Stomach (tissue), 8 donors: ENCODE measurements at regions not wholly inside any gene's neighbourhood (a gene's known extent, or its start where the extent isn't known, plus 50 kb on each side); places are given as distances from the start of the nearest gene placed in this dataset.

Experiments
- DNase-seq, 2 donors: peaks; one replicate each; pipeline versions ENCODE4 v3.0.0 to v3.0.0-alpha.2; 2013 to 2019
- H3K27ac ChIP-seq, 5 donors: fragments of 200-600 bp in 4 of 5; sonication (generic) in 4 of 5; one replicate each; pipeline ENCODE4 v1.5.1; 2013 to 2019; ENCODE audit warnings: mild to moderate bottlenecking in 1 of 5, moderate library complexity in 1 of 5
- H3K27me3 ChIP-seq, 3 donors: fragments of 200-600 bp; sonication (generic); one replicate each; pipeline ENCODE4 v1.5.1; 2017 to 2019; ENCODE audit warnings: mixed run types in 1 of 3
- H3K36me3 ChIP-seq, 4 donors: fragments of 200-600 bp; sonication (generic); 1 replicate in 3 of 4; 2 replicates in 1 of 4; pipeline ENCODE4 v1.5.1; 2016 to 2019
- H3K4me1 ChIP-seq, 4 donors: fragments of 200-600 bp; sonication (generic); one replicate each; pipeline ENCODE4 v1.5.1; 2016 to 2019
- H3K4me3 ChIP-seq, 4 donors: fragments of 200-600 bp; sonication (generic) in 3 of 4; one replicate each; pipeline ENCODE4 v1.5.1; 2016 to 2019; ENCODE audit warnings: mild to moderate bottlenecking in 1 of 4
- H3K9me3 ChIP-seq, 4 donors: fragments of 200-600 bp; sonication (generic); one replicate each; pipeline ENCODE4 v1.5.1; 2016 to 2019
- EP300 ChIP-seq: sonication (generic); formaldehyde crosslinking; IDR thresholded peaks from one replicate; pipeline ENCODE4 v1.6.1; 2017; ENCODE audit warnings: antibody characterized with exemption
- POLR2A ChIP-seq, 4 donors: fragments of 450-650 bp; IDR thresholded peaks; one replicate each; pipeline ENCODE4 v1.6.1; 2016; ENCODE audit warnings: antibody characterized with exemption in 4 of 4, control low read depth in 2 of 4, mild to moderate bottlenecking in 1 of 4, moderate library complexity in 1 of 4
- POLR2AphosphoS5 ChIP-seq, 3 donors: sonication (generic); formaldehyde crosslinking; IDR thresholded peaks; one replicate each; pipeline ENCODE4 v1.6.1; 2016; ENCODE audit warnings: antibody characterized with exemption in 3 of 3
- WGBS, 5 donors: extraction: QIAGEN DNeasy Blood & Tissue Kit in 3 of 5; methylation state at CpG; one replicate each; pipeline versions ENCODE4 v1.1.5 to v1.1.7; 2013 to 2018; 5-methylcytosine and 5-hydroxymethylcytosine counted together
- intact Hi-C: fragments of 100-400 bp; cut with DNase I; formaldehyde crosslinking; loops from one replicate; pipeline ENCODE4 v1.15.1; 2023; ENCODE audit warnings: low total_unique reads
- TF ChIP-seq, protein P1 (sequence below), 7 experiments: fragments of 450-650 bp in 4 of 7; fragments of 200-600 bp in 3 of 7; sonication (generic) in 3 of 7; IDR thresholded peaks; one replicate each; pipeline ENCODE4 v1.5.1; 2016 to 2019; ENCODE audit warnings: antibody characterized with exemption in 7 of 7, control low read depth in 2 of 7, mild to moderate bottlenecking in 1 of 7
- donor health status: healthy with polysubstance abuse.
- donor health status: Bipolar disorder and iron deficiency.
- donor health status: healthy.

DNA sequence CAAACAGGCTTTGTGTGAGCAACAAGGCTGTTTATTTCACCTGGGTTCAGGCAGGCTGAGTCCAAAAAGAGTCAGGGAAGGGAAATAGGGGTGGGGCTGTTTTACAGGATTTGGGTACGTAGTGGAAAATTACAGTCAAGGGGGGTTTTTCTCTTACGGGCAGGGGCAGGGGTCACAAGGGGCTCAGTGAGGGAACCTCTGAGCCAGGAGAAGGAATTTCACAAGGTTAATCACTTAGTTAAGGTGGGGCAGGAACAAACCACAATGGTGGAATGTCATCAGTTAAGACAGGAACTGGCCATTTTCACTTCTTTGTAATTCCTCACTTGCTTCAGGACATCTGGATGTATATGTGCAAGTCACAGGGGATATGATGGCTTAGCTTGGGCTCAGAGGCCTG is 1592.8 kb upstream of the GBE1 start:
- Histone ChIP-seq H3K36me3 (no peaks in the 10 kb centered on the region), H3K9me3 (peaks cover 0 to 6% (median 2%) of the 10 kb centered on the region in 4 donors), H3K27me3 (no peaks in the 10 kb centered on the region), H3K4me3 (no peak overlapping the region), H3K4me1 (no peaks in the 10 kb centered on the region), H3K27ac (no peak overlapping the region)
- no peak for DNase-seq
- WGBS, 5 donors: 69 to 85% (median 76%) methylated on average over 2 of the region's 2 CpGs
- TF ChIP-seq POLR2A (IDR thresholded peaks at IDR 0.05): no peak
- no peak for TF ChIP-seq POLR2AphosphoS5 (IDR thresholded peaks at IDR 0.05)
- no peak for TF ChIP-seq EP300
- TF ChIP-seq, protein P1, sequence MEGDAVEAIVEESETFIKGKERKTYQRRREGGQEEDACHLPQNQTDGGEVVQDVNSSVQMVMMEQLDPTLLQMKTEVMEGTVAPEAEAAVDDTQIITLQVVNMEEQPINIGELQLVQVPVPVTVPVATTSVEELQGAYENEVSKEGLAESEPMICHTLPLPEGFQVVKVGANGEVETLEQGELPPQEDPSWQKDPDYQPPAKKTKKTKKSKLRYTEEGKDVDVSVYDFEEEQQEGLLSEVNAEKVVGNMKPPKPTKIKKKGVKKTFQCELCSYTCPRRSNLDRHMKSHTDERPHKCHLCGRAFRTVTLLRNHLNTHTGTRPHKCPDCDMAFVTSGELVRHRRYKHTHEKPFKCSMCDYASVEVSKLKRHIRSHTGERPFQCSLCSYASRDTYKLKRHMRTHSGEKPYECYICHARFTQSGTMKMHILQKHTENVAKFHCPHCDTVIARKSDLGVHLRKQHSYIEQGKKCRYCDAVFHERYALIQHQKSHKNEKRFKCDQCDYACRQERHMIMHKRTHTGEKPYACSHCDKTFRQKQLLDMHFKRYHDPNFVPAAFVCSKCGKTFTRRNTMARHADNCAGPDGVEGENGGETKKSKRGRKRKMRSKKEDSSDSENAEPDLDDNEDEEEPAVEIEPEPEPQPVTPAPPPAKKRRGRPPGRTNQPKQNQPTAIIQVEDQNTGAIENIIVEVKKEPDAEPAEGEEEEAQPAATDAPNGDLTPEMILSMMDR (IDR thresholded peaks at IDR 0.05): no peak
- intact Hi-C loops: no loop called here

DNA sequence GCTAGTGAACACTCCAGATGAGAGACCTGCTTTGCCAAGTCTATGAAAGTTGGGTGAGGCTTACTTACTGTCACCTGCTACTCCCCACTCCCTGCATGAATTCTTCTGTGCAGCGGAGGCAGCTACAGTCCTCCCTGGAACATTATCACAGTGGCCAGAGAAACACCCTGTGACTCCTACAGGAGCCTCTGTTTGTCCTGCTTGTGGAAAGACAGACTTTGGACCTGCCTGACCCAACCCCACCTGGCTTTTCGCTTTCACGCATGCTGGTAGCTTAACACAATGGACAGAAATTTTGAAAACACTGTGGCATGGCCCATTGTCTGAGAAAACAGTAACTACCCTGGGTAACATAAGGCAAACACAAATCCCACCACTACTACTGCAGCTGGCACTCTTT is 1565.5 kb upstream of the CADM2 start:
- peaks cover 0 to 23% (median 6%) of the 10 kb centered on the region in 4 donors for H3K9me3 ChIP-seq
- intact Hi-C loops: no loop called here
- no peak for DNase-seq
- no peak overlapping the region for H3K4me3 ChIP-seq
- H3K36me3 ChIP-seq: no peaks in the 10 kb centered on the region
- no peak overlapping the region for H3K27ac ChIP-seq
- 55 to 74% (median 66%) methylated on average over 3 of the region's 3 CpGs; no CpG with 5 or more reads in 1 of the 5 donors for WGBS, 5 donors
- H3K27me3 ChIP-seq: no peaks in the 10 kb centered on the region
- H3K4me1 ChIP-seq: no peaks in the 10 kb centered on the region
- TF ChIP-seq POLR2A (IDR thresholded peaks at IDR 0.05) (no peak), EP300 (no peak), POLR2AphosphoS5 (IDR thresholded peaks at IDR 0.05) (no peak)
- TF ChIP-seq, protein P1 (IDR thresholded peaks at IDR 0.05): no peak

DNA sequence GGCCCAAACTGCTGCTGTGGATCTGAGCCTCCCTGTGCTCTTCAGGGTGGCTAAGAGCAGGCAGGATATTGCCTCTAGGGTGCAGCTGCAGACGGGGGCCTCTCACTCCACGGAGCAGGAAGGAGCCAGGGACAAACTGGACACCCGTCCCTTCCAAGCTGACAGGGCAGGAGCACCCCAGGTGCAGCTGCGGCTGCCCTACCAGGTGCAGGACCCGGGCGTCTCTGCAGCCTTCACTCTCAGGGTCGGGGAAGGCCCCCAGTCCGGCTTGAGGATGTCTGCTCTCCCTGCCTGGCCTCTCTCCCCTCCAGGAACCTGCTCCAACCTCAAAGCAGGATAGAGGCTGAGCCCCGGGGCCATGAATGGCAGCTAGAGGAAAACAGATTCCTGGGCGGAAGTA is 1554.9 kb upstream of the CADM2 start:
- TF ChIP-seq, protein P1 (IDR thresholded peaks at IDR 0.05): no peak
- TF ChIP-seq POLR2A (IDR thresholded peaks at IDR 0.05): no peak
- no peak for TF ChIP-seq POLR2AphosphoS5 (IDR thresholded peaks at IDR 0.05)
- no peak for TF ChIP-seq EP300
- intact Hi-C loops: no loop called here

DNA sequence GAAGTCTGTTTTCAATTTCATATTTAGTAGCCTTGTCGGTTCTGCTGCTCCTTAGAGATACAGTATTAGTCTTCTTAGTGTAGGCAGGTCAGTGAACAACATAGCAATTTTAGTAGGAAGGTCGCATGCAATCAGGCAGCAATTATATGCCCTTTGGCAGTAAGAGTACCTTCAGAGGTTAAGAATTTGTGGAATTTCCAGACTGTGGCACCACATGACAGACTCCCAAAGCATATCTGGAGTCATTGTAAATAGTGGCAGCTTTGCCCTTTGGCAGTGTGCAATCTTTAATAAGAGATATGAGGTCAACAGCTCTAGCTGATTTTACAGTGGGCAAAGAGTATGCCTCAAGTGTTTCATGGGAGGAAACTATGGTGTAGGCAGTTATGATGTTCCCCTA is 1532.5 kb upstream of the CADM2 start:
- peaks cover 0 to 5% (median 0%) of the 10 kb centered on the region in 4 donors for H3K9me3 ChIP-seq
- intact Hi-C loops: no loop called here
- H3K27me3 ChIP-seq: no peaks in the 10 kb centered on the region
- TF ChIP-seq POLR2AphosphoS5 (IDR thresholded peaks at IDR 0.05) (no peak), POLR2A (IDR thresholded peaks at IDR 0.05) (no peak), EP300 (no peak)
- TF ChIP-seq, protein P1 (IDR thresholded peaks at IDR 0.05): no peak
- H3K27ac ChIP-seq: no peak overlapping the region
- DNase-seq: no peak
- 58 to 73% (median 67%) methylated on average over 2 of the region's 2 CpGs for WGBS, 5 donors
- H3K36me3 ChIP-seq: no peaks in the 10 kb centered on the region
- no peak overlapping the region for H3K4me3 ChIP-seq
- H3K4me1 ChIP-seq: no peaks in the 10 kb centered on the region

More for the DNA sequence above, 1554.9 kb upstream of the CADM2 start:
- H3K4me1 ChIP-seq: no peaks in the 10 kb centered on the region
- H3K4me3 ChIP-seq: no peak overlapping the region
- no peak for DNase-seq
- WGBS, 5 donors: 78 to 80% (median 79%) methylated on average over 1 to 10 of the region's 10 CpGs
- H3K9me3 ChIP-seq: peaks cover 0 to 20% (median 7%) of the 10 kb centered on the region in 4 donors
- no peaks in the 10 kb centered on the region for H3K27me3 ChIP-seq
- H3K27ac ChIP-seq: no peak overlapping the region
- H3K36me3 ChIP-seq: no peaks in the 10 kb centered on the region
